LNCaP clone FGC (cell line): ENCODE measurements at regions not wholly inside any gene's neighbourhood (a gene's known extent, or its start where the extent isn't known, plus 50 kb on each side); places are given as distances from the start of the nearest gene placed in this dataset.

Source experiments
- DNase-seq: peaks from one replicate; pipeline ENCODE4 v3.0.0-alpha.2; 2011; ENCODE audit warnings: low read depth
- H3K4me3 ChIP-seq: 2 replicates; pipeline ENCODE4 v1.5.1; 2011; ENCODE audit warnings: mild to moderate bottlenecking, low read depth, low read length, control low read depth
- CTCF ChIP-seq: IDR thresholded peaks from 2 replicates; pipeline ENCODE4 v1.5.1; 2012; ENCODE audit warnings: mild to moderate bottlenecking; ENCODE audit not compliant: control insufficient read depth, insufficient read depth; ENCODE audit errors: extremely low read depth

- TF ChIP-seq CTCF, result no peak
- no peak overlapping the region for H3K4me3 ChIP-seq
- no peak for DNase-seq
These were observed 268.3 kb upstream of the RBMY1B start for GRCh38 chrY:21242793-21243192.

- no peak overlapping the region for H3K4me3 ChIP-seq
- no peak for TF ChIP-seq CTCF
- no peak for DNase-seq
These were observed 264.4 kb upstream of the RBMY1B start for GRCh38 chrY:21246780-21247179.

GRCh38 chrY:21248591-21248990 is 262.5 kb upstream of the RBMY1B start:
- DNase-seq, result no peak
- no peak overlapping the region for H3K4me3 ChIP-seq
- TF ChIP-seq CTCF, result no peak

- TF ChIP-seq CTCF, result no peak
- DNase-seq, result no peak
- no peak overlapping the region for H3K4me3 ChIP-seq
These were observed 257.5 kb upstream of the RBMY1B start for GRCh38 chrY:21253455-21254248.

GRCh38 chrY:21254476-21254875 is 256.7 kb upstream of the RBMY1B start:
- no peak overlapping the region for H3K4me3 ChIP-seq
- DNase-seq, result no peak
- no peak for TF ChIP-seq CTCF

GRCh38 chrY:21256820-21257219 is 254.3 kb upstream of the RBMY1B start:
- no peak for DNase-seq
- TF ChIP-seq CTCF, result no peak
- H3K4me3 ChIP-seq, result no peak overlapping the region

GRCh38 chrY:21259707-21260106 is 251.4 kb upstream of the RBMY1B start:
- TF ChIP-seq CTCF, result no peak
- no peak overlapping the region for H3K4me3 ChIP-seq
- no peak for DNase-seq
